GM12874 (cell line): ENCODE measurements at regions not wholly inside any gene's neighbourhood (a gene's known extent, or its start where the extent isn't known, plus 50 kb on each side); places are given as distances from the start of the nearest gene placed in this dataset.

ENCODE experiments used
- TF ChIP-seq, protein P1 (sequence below): IDR thresholded peaks from 2 replicates; pipeline ENCODE4 v1.5.1; 2011; ENCODE audit warnings: low read depth, mild to moderate bottlenecking, control low read depth, low read length, moderate library complexity; ENCODE audit not compliant: insufficient read depth

DNA sequence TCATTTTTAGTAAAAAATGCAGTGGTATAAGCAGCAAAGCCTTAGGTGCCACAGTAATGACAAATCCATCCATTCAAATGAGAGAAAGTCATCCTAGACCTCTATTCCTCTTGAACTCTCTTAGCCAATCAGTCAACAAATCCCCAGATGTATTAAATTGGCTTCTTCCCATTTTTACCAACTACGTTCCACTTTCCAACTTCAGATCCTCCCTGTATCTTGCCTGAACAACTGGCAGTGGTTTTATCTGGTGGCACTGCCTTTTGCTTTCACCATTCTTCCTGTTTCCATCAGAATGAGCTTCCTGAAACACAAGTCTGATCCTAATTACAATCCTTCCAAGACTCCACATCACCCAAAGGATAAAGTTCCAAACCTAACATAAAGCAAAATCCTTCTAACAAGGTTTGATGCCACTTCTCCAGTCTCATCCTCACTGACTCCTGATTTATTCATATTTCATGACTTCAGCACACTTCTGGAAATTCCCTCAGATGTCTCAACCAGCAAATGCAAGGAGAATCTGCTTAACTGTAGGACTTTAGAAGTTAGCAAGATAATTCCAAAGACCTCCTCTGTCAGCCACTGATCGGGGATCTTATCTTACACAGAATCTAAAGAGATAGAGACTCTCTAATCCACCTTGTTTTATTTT, 69.8 kb upstream of the SLC4A7 start:
- TF ChIP-seq, protein P1, sequence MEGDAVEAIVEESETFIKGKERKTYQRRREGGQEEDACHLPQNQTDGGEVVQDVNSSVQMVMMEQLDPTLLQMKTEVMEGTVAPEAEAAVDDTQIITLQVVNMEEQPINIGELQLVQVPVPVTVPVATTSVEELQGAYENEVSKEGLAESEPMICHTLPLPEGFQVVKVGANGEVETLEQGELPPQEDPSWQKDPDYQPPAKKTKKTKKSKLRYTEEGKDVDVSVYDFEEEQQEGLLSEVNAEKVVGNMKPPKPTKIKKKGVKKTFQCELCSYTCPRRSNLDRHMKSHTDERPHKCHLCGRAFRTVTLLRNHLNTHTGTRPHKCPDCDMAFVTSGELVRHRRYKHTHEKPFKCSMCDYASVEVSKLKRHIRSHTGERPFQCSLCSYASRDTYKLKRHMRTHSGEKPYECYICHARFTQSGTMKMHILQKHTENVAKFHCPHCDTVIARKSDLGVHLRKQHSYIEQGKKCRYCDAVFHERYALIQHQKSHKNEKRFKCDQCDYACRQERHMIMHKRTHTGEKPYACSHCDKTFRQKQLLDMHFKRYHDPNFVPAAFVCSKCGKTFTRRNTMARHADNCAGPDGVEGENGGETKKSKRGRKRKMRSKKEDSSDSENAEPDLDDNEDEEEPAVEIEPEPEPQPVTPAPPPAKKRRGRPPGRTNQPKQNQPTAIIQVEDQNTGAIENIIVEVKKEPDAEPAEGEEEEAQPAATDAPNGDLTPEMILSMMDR, result no peak

DNA sequence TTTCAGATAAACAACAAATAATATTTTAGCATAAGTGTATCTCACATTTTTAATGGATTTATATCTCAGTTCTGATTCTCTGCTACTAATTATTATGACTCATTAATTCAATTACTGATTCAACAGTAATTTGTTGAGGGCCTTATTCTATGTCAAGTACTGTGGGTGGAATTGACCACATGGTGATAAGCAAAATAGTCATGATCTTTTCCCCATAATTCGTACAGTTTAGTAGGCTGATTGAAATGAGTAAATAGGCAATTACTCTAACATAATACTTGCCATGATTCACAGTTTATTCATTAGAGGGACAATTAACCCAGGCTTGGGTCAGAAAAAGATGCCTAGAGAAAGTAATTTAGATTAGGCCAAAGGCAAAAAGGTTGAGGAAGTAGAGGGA, 60.9 kb upstream of the SLC4A7 start:
- TF ChIP-seq, protein P1, result no peak

DNA sequence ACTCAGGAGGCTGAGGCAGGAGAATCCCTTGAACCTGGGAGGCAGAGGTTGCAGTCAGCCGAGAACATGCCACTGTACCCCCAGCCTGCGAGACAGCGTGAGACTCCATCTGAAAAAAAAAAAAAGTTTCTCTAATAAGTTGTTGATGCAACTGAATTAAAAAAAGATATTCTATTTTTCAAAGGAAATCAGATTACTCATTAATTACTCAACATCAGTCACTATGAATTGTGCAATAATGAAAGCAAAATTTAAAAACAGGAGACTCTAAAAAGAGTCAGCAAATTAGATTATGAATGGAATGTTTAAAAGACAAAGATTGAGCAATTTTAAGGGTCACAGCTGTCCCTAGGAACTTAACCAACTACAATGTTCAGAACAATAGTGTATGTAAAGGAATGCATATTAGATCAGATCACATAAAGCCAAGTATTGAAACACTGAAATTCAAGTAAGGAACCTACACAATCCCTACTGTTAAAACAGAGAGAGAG, 60.2 kb upstream of the SLC4A7 start:
- TF ChIP-seq, protein P1, result no peak

DNA sequence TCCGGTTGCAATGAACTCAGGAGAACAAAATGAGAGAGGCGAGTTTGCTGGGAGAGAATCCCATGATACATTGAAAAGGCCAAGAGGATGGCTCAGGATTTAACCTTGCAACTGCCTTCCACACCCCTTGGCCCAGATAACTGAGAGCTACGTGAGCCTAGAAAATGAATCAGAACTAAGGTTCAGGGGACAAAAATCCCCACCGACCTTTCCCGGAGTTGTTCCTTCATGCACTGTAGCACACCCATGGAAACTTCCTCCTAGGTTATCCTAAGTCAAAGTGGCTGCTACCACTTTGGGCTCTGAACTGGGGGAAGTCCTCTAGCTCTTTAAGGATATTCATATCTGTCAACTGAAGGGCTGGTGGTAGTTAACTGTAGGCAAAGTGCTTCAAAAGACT, 58.3 kb upstream of the SLC4A7 start:
- TF ChIP-seq, protein P1, result no peak

DNA sequence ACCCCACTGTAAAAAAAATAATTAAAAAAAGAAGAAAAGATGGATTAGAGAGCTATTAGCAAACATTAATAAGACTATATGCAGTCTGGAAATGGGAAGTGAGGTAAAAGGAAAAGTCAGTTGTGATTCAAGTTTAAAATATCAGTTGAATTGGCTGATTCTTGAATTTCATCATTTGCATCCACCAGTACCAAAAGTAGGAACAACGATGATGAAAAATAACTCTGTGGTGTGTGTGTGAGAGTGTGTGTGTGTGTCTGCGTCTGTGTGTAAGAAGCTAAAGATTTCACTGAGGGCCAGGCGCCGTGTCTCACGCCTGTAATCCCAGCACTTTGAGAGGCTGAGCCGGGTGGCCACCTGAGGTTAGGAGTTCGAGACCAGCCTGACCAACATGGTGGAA, 56.0 kb upstream of the SLC4A7 start:
- TF ChIP-seq, protein P1, result no peak

DNA sequence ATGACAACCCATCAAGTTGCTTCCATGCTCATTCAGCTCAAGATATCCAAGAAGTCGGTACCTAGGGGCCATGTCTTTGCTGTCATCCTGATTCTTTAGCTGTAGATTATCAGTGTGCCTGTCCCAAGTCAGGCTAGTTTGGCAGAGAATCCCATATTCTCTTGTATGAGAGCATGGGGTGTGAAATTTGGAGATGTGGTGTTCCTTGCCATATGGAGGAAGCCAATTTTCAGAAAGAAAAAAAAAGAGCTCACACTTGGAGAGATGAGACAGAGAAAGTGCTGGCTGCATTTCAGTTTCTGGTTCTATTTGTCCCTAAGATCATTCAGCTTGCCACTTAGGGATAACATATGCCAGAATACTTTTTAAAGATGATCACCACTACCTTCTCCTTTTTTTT, 52.3 kb upstream of the SLC4A7 start:
- TF ChIP-seq, protein P1, result no peak

DNA sequence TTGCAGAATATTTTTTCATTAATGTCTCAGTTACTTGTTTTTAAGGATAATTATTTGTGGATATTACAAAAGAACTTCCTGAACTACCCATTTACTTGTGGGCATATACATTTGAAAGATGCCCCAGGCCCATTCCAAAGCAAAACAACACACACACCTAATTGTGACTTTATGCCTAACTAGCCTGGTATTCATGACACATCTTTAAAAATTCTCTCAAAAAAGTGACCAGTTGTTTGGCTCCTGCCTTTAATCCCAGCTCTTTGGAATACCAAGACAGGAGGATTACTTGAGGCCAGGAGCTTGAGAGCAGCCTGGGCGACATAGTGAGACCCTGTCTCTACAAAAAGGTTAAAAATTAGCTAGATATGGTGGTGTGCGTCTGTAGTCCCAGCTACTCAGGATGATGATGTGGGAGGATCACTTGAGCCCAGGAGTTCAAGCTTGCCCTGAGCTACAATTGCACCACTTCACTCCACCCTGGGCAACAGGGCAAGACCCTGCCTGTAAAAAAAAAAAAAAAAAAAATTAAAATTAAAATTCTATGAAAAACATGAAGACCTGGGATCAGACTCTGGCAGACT, 51.7 kb upstream of the SLC4A7 start:
- TF ChIP-seq, protein P1, result no peak
